Smooth muscle cell (in vitro differentiated cells): ENCODE measurements at regions not wholly inside any gene's neighbourhood (a gene's known extent, or its start where the extent isn't known, plus 50 kb on each side); places are given as distances from the start of the nearest gene placed in this dataset.

Source experiments
- DNase-seq: peaks from one replicate; lab custom pipeline; 2025; ENCODE audit not compliant: unreplicated experiment; lab: John Stamatoyannopoulos, UW
- H2AFZ ChIP-seq: fragments of 200-600 bp; sonication (generic); 2 replicates; pipeline ENCODE4 v1.6.0; 2016; ENCODE audit warnings: antibody characterized with exemption, low read depth, mild to moderate bottlenecking
- H3F3A ChIP-seq: fragments of 200-600 bp; sonication (generic); 2 replicates; pipeline ENCODE4 v1.6.0; 2017; ENCODE audit warnings: antibody characterized with exemption, low read depth
- H3K27ac ChIP-seq: fragments of 200-600 bp; sonication (generic); 2 replicates; pipeline ENCODE4 v1.5.1; 2016; ENCODE audit warnings: low read depth, mild to moderate bottlenecking
- H3K27me3 ChIP-seq: fragments of 200-600 bp; sonication (generic); 2 replicates; pipeline ENCODE4 v1.6.1; 2016; ENCODE audit warnings: low read depth, mild to moderate bottlenecking
- H3K36me3 ChIP-seq: fragments of 200-600 bp; sonication (generic); 2 replicates; pipeline ENCODE4 v1.5.1; 2016; ENCODE audit warnings: low read depth
- H3K4me1 ChIP-seq: fragments of 200-600 bp; sonication (generic); 2 replicates; pipeline ENCODE4 v1.5.1; 2016; ENCODE audit warnings: low read depth
- H3K4me2 ChIP-seq: fragments of 200-600 bp; sonication (generic); 2 replicates; pipeline ENCODE4 v1.6.0; 2016; ENCODE audit warnings: mild to moderate bottlenecking
- H3K4me3 ChIP-seq: fragments of 200-600 bp; sonication (generic); 2 replicates; pipeline ENCODE4 v1.5.1; 2016; ENCODE audit warnings: mild to moderate bottlenecking
- H3K79me2 ChIP-seq: fragments of 200-600 bp; sonication (generic); 2 replicates; pipeline ENCODE4 v1.6.0; 2016; ENCODE audit warnings: low read depth, mild to moderate bottlenecking
- H3K9ac ChIP-seq: fragments of 200-600 bp; sonication (generic); 2 replicates; pipeline ENCODE4 v1.6.0; 2016; ENCODE audit warnings: low read depth
- H3K9me3 ChIP-seq: fragments of 200-600 bp; sonication (generic); replicated peaks from 2 replicates; pipeline ENCODE4 v1.5.1; 2016; ENCODE audit warnings: low read depth
- H4K20me1 ChIP-seq: fragments of 200-600 bp; sonication (generic); 2 replicates; pipeline ENCODE4 v1.6.0; 2016; ENCODE audit warnings: low read depth
- WGBS: methylation state at CpG from one replicate; pipeline ENCODE4 v1.1.7; 2016; ENCODE audit warnings: low lambda C conversion rate; 5-methylcytosine and 5-hydroxymethylcytosine counted together
- TF ChIP-seq, protein P1 (sequence below): fragments of 200-600 bp; sonication (generic); IDR thresholded peaks from 2 replicates; pipeline ENCODE4 v1.5.1; 2017; ENCODE audit warnings: borderline replicate concordance, mild to moderate bottlenecking, antibody characterized with exemption; ENCODE audit not compliant: insufficient read depth, poor library complexity, severe bottlenecking

DNA sequence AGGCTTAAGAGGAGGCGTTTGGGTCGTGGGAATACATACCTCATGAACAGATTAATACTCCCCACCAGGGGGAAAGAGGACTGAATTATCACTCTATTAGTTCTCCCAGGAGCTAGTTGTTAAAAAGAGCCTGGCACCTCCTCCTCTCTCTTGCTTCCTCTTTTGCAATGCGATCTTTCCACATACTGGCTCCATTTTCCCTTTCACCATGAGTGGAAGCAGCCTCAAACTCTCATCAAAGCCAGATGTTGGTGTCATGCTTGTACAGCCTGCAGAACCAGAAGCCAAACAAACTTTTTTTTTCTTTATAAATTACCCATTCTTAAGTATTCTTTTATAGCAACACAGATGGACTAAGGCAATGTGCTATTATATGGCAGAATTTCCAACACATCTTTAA lies 258.5 kb downstream of the FAM76B start:
- 94% methylated on average over 3 of the region's 3 CpGs for WGBS
- Histone ChIP-seq H3F3A (no peaks in the 10 kb centered on the region), H3K4me2 (no peak overlapping the region), H3K27ac (no peak overlapping the region), H3K4me3 (no peak overlapping the region), H4K20me1 (no peaks in the 10 kb centered on the region), H3K36me3 (no peaks in the 10 kb centered on the region), H3K79me2 (no peaks in the 10 kb centered on the region), H3K4me1 (no peaks in the 10 kb centered on the region), H3K27me3 (no peaks in the 10 kb centered on the region), H3K9ac (no peak overlapping the region), H2AFZ (no peak overlapping the region), H3K9me3 (no peaks in the 10 kb centered on the region)
- TF ChIP-seq, protein P1, sequence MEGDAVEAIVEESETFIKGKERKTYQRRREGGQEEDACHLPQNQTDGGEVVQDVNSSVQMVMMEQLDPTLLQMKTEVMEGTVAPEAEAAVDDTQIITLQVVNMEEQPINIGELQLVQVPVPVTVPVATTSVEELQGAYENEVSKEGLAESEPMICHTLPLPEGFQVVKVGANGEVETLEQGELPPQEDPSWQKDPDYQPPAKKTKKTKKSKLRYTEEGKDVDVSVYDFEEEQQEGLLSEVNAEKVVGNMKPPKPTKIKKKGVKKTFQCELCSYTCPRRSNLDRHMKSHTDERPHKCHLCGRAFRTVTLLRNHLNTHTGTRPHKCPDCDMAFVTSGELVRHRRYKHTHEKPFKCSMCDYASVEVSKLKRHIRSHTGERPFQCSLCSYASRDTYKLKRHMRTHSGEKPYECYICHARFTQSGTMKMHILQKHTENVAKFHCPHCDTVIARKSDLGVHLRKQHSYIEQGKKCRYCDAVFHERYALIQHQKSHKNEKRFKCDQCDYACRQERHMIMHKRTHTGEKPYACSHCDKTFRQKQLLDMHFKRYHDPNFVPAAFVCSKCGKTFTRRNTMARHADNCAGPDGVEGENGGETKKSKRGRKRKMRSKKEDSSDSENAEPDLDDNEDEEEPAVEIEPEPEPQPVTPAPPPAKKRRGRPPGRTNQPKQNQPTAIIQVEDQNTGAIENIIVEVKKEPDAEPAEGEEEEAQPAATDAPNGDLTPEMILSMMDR = no peak
- no peak for DNase-seq

DNA sequence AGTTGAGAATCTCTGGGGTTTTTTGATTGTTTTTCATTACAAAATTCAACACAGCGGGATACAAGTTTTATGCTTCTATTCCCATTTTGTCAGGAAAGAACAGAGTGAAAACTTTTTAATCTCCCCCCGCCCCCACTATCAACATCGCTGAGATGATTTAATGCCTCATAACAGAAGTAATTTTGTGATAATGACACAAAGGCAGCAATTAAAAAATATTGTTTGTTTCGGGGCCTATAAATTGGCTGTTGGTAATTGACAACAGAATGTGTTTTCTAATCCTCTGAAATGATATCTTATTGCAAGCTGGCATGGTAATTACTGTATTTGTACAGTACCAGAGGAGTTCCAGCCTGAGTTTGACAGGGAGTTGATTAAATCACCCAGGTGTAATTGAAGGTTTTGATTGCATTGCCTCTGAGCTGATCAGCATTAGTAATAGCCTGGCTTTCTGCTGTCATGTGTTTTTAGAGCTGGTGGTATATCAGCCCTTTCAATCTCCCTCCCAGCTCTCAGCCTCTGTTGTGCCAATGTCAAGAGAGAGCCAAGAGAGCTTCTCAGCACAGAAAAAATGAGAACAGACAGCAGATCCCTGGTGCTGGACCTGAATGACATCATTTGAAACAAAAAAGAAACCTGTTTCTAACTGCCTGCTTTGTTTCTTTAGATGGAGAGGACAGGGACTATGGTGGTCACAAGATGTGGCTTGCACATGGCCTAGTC lies 265.1 kb downstream of the FAM76B start:
- 83% methylated on average over 4 of the region's 4 CpGs for WGBS

DNA sequence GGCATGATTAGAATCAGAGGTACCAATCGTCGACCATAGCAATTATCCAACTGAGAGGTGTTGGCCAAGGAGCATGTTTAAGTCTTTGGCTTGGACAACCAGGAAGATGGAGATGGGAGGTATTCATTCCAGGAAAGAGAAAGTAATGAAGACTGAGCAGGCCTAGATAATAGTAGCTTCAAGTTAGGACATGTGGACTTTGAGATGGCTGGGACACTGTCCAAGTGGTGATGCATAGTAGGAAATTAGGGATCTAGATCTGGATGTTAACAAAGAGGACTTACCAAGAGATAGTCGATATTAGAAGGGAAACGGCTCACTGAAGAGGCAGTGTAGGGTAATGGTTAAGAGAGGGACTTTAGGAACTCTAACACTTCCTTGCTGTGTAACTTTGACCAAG lies 266.7 kb downstream of the FAM76B start:
- Histone ChIP-seq H3K79me2 (no peaks in the 10 kb centered on the region), H2AFZ (peak overlapping the region; percentile 14), H3K36me3 (no peaks in the 10 kb centered on the region), H3K27me3 (no peaks in the 10 kb centered on the region), H3K4me2 (no peak overlapping the region), H3K27ac (no peak overlapping the region), H3K9me3 (no peaks in the 10 kb centered on the region), H4K20me1 (no peaks in the 10 kb centered on the region), H3K4me3 (no peak overlapping the region), H3K4me1 (peaks cover 5% of the 10 kb centered on the region), H3F3A (peaks cover 8% of the 10 kb centered on the region), H3K9ac (no peak overlapping the region)
- DNase-seq = no peak
- TF ChIP-seq, protein P1 = no peak
- WGBS = 74% methylated on average over 4 of the region's 4 CpGs

More for the DNA sequence above, 265.1 kb downstream of the FAM76B start:
- no peak for DNase-seq
- Histone ChIP-seq H3K4me1 (peaks cover 5% of the 10 kb centered on the region), H3K4me2 (no peak overlapping the region), H3K9ac (no peak overlapping the region), H2AFZ (peak overlapping the region; percentile 39), H3K9me3 (no peaks in the 10 kb centered on the region), H3K27me3 (no peaks in the 10 kb centered on the region), H4K20me1 (no peaks in the 10 kb centered on the region), H3K4me3 (no peak overlapping the region), H3K79me2 (no peaks in the 10 kb centered on the region), H3F3A (peaks cover 8% of the 10 kb centered on the region), H3K27ac (no peak overlapping the region), H3K36me3 (no peaks in the 10 kb centered on the region)
- TF ChIP-seq, protein P1 = no peak

DNA sequence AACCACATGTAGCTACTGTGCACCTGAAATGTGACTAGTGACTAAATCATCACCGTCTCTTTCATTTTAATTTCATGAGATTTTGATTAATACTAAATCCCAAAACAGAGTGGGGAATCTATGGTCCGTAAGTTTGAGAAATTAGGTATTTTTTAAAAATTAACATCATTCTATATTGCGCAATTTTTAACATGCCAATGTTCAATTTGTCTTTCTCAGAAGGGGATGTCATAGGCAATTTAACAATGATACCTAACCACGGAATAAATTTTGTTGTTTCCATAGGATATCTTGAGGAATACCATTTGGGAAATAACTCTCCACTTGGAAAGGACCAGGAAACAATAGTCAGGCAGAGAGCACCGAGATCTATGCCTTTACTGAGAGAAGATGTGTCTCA lies 267.7 kb downstream of the FAM76B start:
- H3K4me2 ChIP-seq = no peak overlapping the region
- 96% methylated on average over 5 of the region's 5 CpGs for WGBS
- H3K9me3 ChIP-seq = no peaks in the 10 kb centered on the region
- no peaks in the 10 kb centered on the region for H3K79me2 ChIP-seq
- no peak overlapping the region for H3K27ac ChIP-seq
- no peaks in the 10 kb centered on the region for H3K27me3 ChIP-seq
- H3K36me3 ChIP-seq = no peaks in the 10 kb centered on the region
- no peak overlapping the region for H3K9ac ChIP-seq
- H4K20me1 ChIP-seq = no peaks in the 10 kb centered on the region
- H3K4me1 ChIP-seq = peaks cover 14% of the 10 kb centered on the region
- TF ChIP-seq, protein P1 = no peak
- peaks cover 8% of the 10 kb centered on the region for H3F3A ChIP-seq
- DNase-seq = no peak
- no peak overlapping the region for H2AFZ ChIP-seq
- H3K4me3 ChIP-seq = no peak overlapping the region
